Inflammatory macrophage treated with lipopolysaccharide for 4 hours (primary cell): ENCODE measurements at regions not wholly inside any gene's neighbourhood (a gene's known extent, or its start where the extent isn't known, plus 50 kb on each side); places are given as distances from the start of the nearest gene placed in this dataset.
A peak's percentile ranks its signal among the peaks of the same experiment; 100 is the strongest.

ENCODE experiments used
- DNase-seq: peaks from one replicate; pipeline ENCODE4 v3.0.0-alpha.2; 2020

- no peak for DNase-seq
Measured at GRCh38 chr13:59340581-59340980, 823.1 kb downstream of the DIAPH3 start.

- no peak for DNase-seq
Measured at GRCh38 chr13:59342400-59342799, 821.3 kb downstream of the DIAPH3 start.

GRCh38 chr13:59343132-59343531, 820.6 kb downstream of the DIAPH3 start:
- no peak for DNase-seq

- no peak for DNase-seq
Measured at GRCh38 chr13:59343993-59344822, 819.5 kb downstream of the DIAPH3 start.

- no peak for DNase-seq
Measured at GRCh38 chr13:59345311-59345710, 818.4 kb downstream of the DIAPH3 start.

GRCh38 chr13:59346999-59347723, 816.6 kb downstream of the DIAPH3 start:
- no peak for DNase-seq

GRCh38 chr13:59348617-59349016, 815.1 kb downstream of the DIAPH3 start:
- DNase-seq = no peak

GRCh38 chr13:59352600-59352999, 811.1 kb downstream of the DIAPH3 start:
- no peak for DNase-seq

GRCh38 chr13:59354665-59355369, 808.9 kb downstream of the DIAPH3 start:
- DNase-seq = peak; percentile 25

- peak; percentile 33 for DNase-seq
Measured at GRCh38 chr13:59356607-59357006, 807.1 kb downstream of the DIAPH3 start.

- DNase-seq = no peak
Measured at GRCh38 chr13:59358014-59358413, 805.7 kb downstream of the DIAPH3 start.

- DNase-seq = peak; percentile 60
Measured at GRCh38 chr13:59360108-59360507, 803.6 kb downstream of the DIAPH3 start.

GRCh38 chr13:59360916-59361315, 802.8 kb downstream of the DIAPH3 start:
- DNase-seq = no peak

GRCh38 chr13:59363313-59363712, 800.4 kb downstream of the DIAPH3 start:
- no peak for DNase-seq

GRCh38 chr13:59363947-59364346, 799.8 kb downstream of the DIAPH3 start:
- no peak for DNase-seq

- no peak for DNase-seq
Measured at GRCh38 chr13:59364641-59365085, 799.1 kb downstream of the DIAPH3 start.

GRCh38 chr13:59367467-59367866, 796.3 kb downstream of the DIAPH3 start:
- DNase-seq = no peak

GRCh38 chr13:59367904-59368303, 795.8 kb downstream of the DIAPH3 start:
- no peak for DNase-seq

- no peak for DNase-seq
Measured at GRCh38 chr13:59368693-59369092, 795.0 kb downstream of the DIAPH3 start.

GRCh38 chr13:59371229-59371628, 792.5 kb downstream of the DIAPH3 start:
- no peak for DNase-seq

- DNase-seq = no peak
Measured at GRCh38 chr13:59373341-59373740, 790.4 kb downstream of the DIAPH3 start.

GRCh38 chr13:59374691-59375090, 789.0 kb downstream of the DIAPH3 start:
- no peak for DNase-seq

GRCh38 chr13:59384154-59384553, 779.6 kb downstream of the DIAPH3 start:
- DNase-seq = no peak

- DNase-seq = peak; percentile 70
Measured at GRCh38 chr13:59391696-59392095, 772.0 kb downstream of the DIAPH3 start.
